ENCODE measurements at regions not wholly inside any gene's neighbourhood (a gene's known extent, or its start where the extent isn't known, plus 50 kb on each side); places are given as distances from the start of the nearest gene placed in this dataset.

DNA sequence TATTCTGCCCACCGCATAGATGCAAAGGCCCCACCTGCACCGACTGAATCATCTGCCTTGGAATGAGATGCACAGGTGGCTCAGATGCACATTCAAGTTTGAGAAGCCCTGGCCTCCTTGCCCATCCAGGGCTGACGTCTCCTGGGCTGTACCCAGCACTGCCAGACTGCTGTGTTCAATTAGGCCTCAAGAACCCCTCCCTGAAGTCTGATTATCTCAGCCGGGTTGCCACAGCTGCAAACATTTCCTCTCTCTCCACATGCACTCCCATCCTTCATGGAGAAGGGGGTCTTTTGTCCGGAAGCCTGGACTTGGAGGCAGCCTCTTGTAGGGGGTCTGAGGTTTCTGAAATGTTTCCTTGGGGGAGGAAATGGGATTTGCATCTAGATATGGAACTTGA, 459.4 kb upstream of the PROK2 start:
- DNase-seq = no peak

More for the DNA sequence above, 459.4 kb upstream of the PROK2 start:
- Histone ChIP-seq H3K9me1 (ENCODE audit: insufficient read depth, low read length) (no peaks in the 10 kb centered on the region; the same call in 1 of the 2 replicates), H4K5ac (ENCODE audit: low read depth, low read length) (no peak overlapping the region), H4K91ac (ENCODE audit: insufficient read depth, low read depth, low read length) (no peak overlapping the region), H3K27ac (ENCODE audit: insufficient read depth, low read length) (no peak overlapping the region), H2BK15ac (ENCODE audit: low read depth, low read length) (no peak overlapping the region), H2AFZ (replicated peaks; ENCODE audit: low read length, poor library complexity) (no peak overlapping the region), H2AK9ac (replicated peaks; ENCODE audit: low read depth, low read length, poor library complexity) (no peak overlapping the region), H3K23ac (ENCODE audit: low read depth, low read length) (no peak overlapping the region), H3K4me1 (ENCODE audit: control insufficient read depth, insufficient read depth, low read length) (no peaks in the 10 kb centered on the region), H3K4me3 (ENCODE audit: insufficient read depth, low read depth, low read length) (no peak overlapping the region), H3K18ac (ENCODE audit: low read depth, low read length) (no peak overlapping the region), H3K9ac (ENCODE audit: low read depth, low read length) (no peak overlapping the region), H2BK20ac (ENCODE audit: low read depth, low read length) (no peak overlapping the region), H3K4ac (ENCODE audit: low read depth, low read length) (no peak overlapping the region), H4K20me1 (ENCODE audit: insufficient read depth, low read length) (no peaks in the 10 kb centered on the region), H2AK5ac (ENCODE audit: low read depth, low read length) (no peak overlapping the region), H3K4me2 (ENCODE audit: low read depth, low read length) (no peak overlapping the region), H3K56ac (ENCODE audit: extremely low read depth, insufficient read depth, low read length) (no peak overlapping the region), H3K9me3 (ENCODE audit: control insufficient read depth, insufficient read depth, low read length) (no peaks in the 10 kb centered on the region), H3K14ac (replicated peaks; ENCODE audit: low read depth, low read length) (no peak overlapping the region), H4K8ac (ENCODE audit: low read depth in 2 of 2, low read length in 2 of 2) (no peak overlapping the region), H3K27me3 (ENCODE audit: control insufficient read depth, insufficient read depth, low read length) (peaks cover 26% of the 10 kb centered on the region), H3K79me1 (ENCODE audit: low read depth in 1 of 2, low read length in 2 of 2) (no peaks in the 10 kb centered on the region), H3K36me3 (ENCODE audit: control insufficient read depth, insufficient read depth, low read length) (no peaks in the 10 kb centered on the region), H2BK5ac (ENCODE audit: low read depth, low read length, poor library complexity, severe bottlenecking) (no peak overlapping the region), H2BK120ac (ENCODE audit: low read depth, low read length) (no peak overlapping the region)
- in situ Hi-C loops (cut with MboI; ENCODE audit: low sequenced_read_pairs) = no loop called here
- no peak for ATAC-seq (ENCODE audit: low read depth)
- CTCF ChIA-PET = no interaction called here
- no TSS peak for BruUV-seq (replicated peaks)
- dilution Hi-C loops (cut with HindIII; ENCODE audit: low sequenced_read_pairs, unreplicated experiment) = no loop called here
- 72% methylated on average over 2 of the region's 5 CpGs; no CpG with 5 or more reads in 1 of the 2 experiments for WGBS, 2 experiments (ENCODE audit: extremely low coverage in 2 of 2, insufficient read length in 1 of 2)
- intact Hi-C loops (cut with micrococcal nuclease) = no loop called here
- TF ChIP-seq NFE2L2 (IDR thresholded peaks at IDR 0.05; ENCODE audit: low read depth, low read length) (no peak), CHD1 (IDR thresholded peaks at IDR 0.05; ENCODE audit: low read depth, low read length) (no peak), FOS (IDR thresholded peaks at IDR 0.05; ENCODE audit: low read depth, low read length) (no peak), SMC3 (IDR thresholded peaks at IDR 0.05; ENCODE audit: low read depth, low read length) (no peak), RFX5 (IDR thresholded peaks at IDR 0.05; ENCODE audit: low read depth, low read length) (no peak), MAZ (IDR thresholded peaks at IDR 0.05; ENCODE audit: borderline replicate concordance, low read depth, low read length) (no peak), RCOR1 (IDR thresholded peaks at IDR 0.05; ENCODE audit: insufficient replicate concordance, low read length) (no peak), MAFK (IDR thresholded peaks at IDR 0.05; ENCODE audit: low read depth, low read length) (no peak), POLR2A (IDR thresholded peaks at IDR 0.05; ENCODE audit: low read depth, low read length) (no peak), RAD21 (IDR thresholded peaks at IDR 0.05; ENCODE audit: low read length) (no peak), MXI1 (IDR thresholded peaks at IDR 0.05; ENCODE audit: borderline replicate concordance, low read depth, low read length) (no peak), BHLHE40 (IDR thresholded peaks at IDR 0.05; ENCODE audit: low read depth, low read length) (no peak), CEBPB (IDR thresholded peaks at IDR 0.05; ENCODE audit: low read depth, low read length) (no peak)
- TF ChIP-seq, protein P1, sequence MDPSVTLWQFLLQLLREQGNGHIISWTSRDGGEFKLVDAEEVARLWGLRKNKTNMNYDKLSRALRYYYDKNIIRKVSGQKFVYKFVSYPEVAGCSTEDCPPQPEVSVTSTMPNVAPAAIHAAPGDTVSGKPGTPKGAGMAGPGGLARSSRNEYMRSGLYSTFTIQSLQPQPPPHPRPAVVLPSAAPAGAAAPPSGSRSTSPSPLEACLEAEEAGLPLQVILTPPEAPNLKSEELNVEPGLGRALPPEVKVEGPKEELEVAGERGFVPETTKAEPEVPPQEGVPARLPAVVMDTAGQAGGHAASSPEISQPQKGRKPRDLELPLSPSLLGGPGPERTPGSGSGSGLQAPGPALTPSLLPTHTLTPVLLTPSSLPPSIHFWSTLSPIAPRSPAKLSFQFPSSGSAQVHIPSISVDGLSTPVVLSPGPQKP (IDR thresholded peaks at IDR 0.05; ENCODE audit: borderline replicate concordance, low read depth, low read length) = no peak
- TF ChIP-seq, protein P2, sequence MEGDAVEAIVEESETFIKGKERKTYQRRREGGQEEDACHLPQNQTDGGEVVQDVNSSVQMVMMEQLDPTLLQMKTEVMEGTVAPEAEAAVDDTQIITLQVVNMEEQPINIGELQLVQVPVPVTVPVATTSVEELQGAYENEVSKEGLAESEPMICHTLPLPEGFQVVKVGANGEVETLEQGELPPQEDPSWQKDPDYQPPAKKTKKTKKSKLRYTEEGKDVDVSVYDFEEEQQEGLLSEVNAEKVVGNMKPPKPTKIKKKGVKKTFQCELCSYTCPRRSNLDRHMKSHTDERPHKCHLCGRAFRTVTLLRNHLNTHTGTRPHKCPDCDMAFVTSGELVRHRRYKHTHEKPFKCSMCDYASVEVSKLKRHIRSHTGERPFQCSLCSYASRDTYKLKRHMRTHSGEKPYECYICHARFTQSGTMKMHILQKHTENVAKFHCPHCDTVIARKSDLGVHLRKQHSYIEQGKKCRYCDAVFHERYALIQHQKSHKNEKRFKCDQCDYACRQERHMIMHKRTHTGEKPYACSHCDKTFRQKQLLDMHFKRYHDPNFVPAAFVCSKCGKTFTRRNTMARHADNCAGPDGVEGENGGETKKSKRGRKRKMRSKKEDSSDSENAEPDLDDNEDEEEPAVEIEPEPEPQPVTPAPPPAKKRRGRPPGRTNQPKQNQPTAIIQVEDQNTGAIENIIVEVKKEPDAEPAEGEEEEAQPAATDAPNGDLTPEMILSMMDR (conservative IDR thresholded peaks at IDR 0.05; ENCODE audit: low read depth, low read length) = no peak
- TF ChIP-seq, protein P3, sequence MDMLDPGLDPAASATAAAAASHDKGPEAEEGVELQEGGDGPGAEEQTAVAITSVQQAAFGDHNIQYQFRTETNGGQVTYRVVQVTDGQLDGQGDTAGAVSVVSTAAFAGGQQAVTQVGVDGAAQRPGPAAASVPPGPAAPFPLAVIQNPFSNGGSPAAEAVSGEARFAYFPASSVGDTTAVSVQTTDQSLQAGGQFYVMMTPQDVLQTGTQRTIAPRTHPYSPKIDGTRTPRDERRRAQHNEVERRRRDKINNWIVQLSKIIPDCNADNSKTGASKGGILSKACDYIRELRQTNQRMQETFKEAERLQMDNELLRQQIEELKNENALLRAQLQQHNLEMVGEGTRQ (IDR thresholded peaks at IDR 0.05; ENCODE audit: low read depth, low read length) = no peak
- POLR2A ChIA-PET (ENCODE audit: unreplicated experiment) = no interaction called here

All from IMR-90 (cell line).